ENCODE measurements at regions not wholly inside any gene's neighbourhood (a gene's known extent, or its start where the extent isn't known, plus 50 kb on each side); places are given as distances from the start of the nearest gene placed in this dataset.

DNA sequence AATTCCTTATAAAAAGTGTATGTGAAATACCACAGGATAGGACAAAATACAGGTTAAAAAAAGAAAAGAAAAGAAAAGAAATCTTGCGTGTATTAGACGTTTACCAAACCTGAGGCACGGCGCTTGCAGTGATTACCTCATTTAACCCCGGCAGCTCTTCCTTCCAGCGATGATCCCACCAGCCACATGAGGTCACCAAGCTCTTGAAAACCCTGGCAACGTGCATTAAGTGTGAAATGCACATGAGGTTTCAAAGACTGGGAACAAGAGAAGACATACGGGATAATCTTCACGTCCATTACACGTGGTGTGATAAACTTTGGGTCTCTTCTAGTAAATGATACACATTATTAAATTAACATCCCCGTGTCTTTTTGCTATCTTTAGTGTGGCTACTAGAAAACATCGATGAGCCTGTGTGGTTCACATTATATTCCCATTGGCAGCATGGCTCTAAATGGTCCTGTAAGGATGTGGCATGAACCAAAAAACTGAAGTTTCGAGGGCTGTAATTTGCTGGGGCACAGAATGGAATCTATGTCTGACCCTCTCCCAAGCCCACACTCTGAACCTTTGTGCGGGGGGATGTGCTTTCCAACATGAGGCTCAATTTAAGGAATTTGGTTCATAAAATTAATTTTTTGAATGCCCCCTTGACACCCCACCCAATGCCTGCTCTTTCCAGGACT lies 59.2 kb upstream of the THBS2 start:
- no peaks in the 10 kb centered on the region for H3K4me1 ChIP-seq (ENCODE audit: control insufficient read depth in 1 of 2, insufficient read depth in 2 of 2, low read length in 2 of 2)
- H3K9me3 ChIP-seq (ENCODE audit: control insufficient read depth, low read length) = no peaks in the 10 kb centered on the region
- no peak for ATAC-seq (ENCODE audit: low FRiP score)
- H3K27me3 ChIP-seq (ENCODE audit: control insufficient read depth in 1 of 2, insufficient read depth in 2 of 2, low read length in 1 of 2) = no peaks in the 10 kb centered on the region
- H3K36me3 ChIP-seq (ENCODE audit: control insufficient read depth in 1 of 2, insufficient read depth in 2 of 2, low read length in 1 of 2) = no peaks in the 10 kb centered on the region
- H3K27ac ChIP-seq (ENCODE audit: low read depth in 1 of 2, low read length in 2 of 2) = no peak overlapping the region
- H3K4me3 ChIP-seq (ENCODE audit: low read length in 2 of 2) = no peak overlapping the region
- DNase-seq = no peak
- 71 to 76% methylated on average over 14 of the region's 14 CpGs for WGBS, 2 donors
- intact Hi-C loops (cut with DNase I) = no loop called here

DNA sequence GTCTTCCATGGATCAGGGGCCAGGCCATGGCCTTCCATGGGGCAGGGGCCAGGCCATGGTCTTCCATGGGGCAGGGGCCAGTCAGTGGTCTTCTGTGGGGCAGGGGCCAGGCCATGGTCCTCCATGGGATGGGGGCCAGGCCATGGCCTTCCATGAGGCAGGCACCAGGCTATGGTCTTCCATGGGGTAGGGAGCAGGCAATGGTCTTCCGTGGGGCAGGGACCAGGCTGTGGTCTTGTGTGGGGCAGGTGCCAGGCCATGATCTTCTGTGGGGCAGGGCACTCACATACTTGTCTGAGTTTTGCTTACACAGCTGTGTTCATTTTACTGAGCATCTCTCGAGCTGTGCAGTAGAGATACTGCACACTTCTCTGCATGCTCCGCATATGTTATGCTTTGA lies 57.3 kb upstream of the THBS2 start:
- ATAC-seq (ENCODE audit: low FRiP score) = peak; percentile 54
- Histone ChIP-seq H3K9me3 (ENCODE audit: control insufficient read depth, low read length) (no peaks in the 10 kb centered on the region), H3K4me1 (ENCODE audit: control insufficient read depth in 1 of 2, insufficient read depth in 2 of 2, low read length in 2 of 2) (no peaks in the 10 kb centered on the region), H3K4me3 (ENCODE audit: low read length in 2 of 2) (no peak overlapping the region), H3K27me3 (ENCODE audit: control insufficient read depth in 1 of 2, insufficient read depth in 2 of 2, low read length in 1 of 2) (no peaks in the 10 kb centered on the region), H3K36me3 (ENCODE audit: control insufficient read depth in 1 of 2, insufficient read depth in 2 of 2, low read length in 1 of 2) (no peaks in the 10 kb centered on the region), H3K27ac (ENCODE audit: low read depth in 1 of 2, low read length in 2 of 2) (no peak overlapping the region)
- DNase-seq = no peak
- WGBS, 2 donors = 92 to 97% methylated on average over 3 of the region's 3 CpGs
- intact Hi-C loops (cut with DNase I) = no loop called here

Data from aorta (tissue), 5 donors.